ENCODE measurements at regions not wholly inside any gene's neighbourhood (a gene's known extent, or its start where the extent isn't known, plus 50 kb on each side); places are given as distances from the start of the nearest gene placed in this dataset.

- Histone ChIP-seq H3K9me3 (ENCODE audit: low read length) (no peaks in the 10 kb centered on the region), H3K27me3 (ENCODE audit: control insufficient read depth in 1 of 2, insufficient read depth in 2 of 2, low read length in 2 of 2) (peaks cover 0 to 9% of the 10 kb centered on the region in 2 experiments; a peak in 1 of 5 replicates), H4K20me1 (ENCODE audit: insufficient read depth, low read length) (no peaks in the 10 kb centered on the region), H3K36me3 (replicated peaks in 1 of 2; ENCODE audit: control insufficient read depth in 1 of 2, insufficient read depth in 2 of 2, low read length in 2 of 2) (no peaks in the 10 kb centered on the region), H3K4me1 (ENCODE audit: insufficient read depth, low read length) (no peaks in the 10 kb centered on the region), H3K27ac (ENCODE audit: extremely low read length, insufficient read depth, low read length) (no peak overlapping the region), H3K4me2 (ENCODE audit: low read depth, low read length) (no peak overlapping the region), H3K4me3 (replicated peaks in 1 of 3; ENCODE audit: insufficient read depth in 1 of 3, low read depth in 2 of 3, low read length in 3 of 3) (no peak overlapping the region), H3K9ac (ENCODE audit: insufficient read depth, low read depth, low read length) (no peak overlapping the region), H3K79me2 (ENCODE audit: insufficient read depth, low read length) (no peaks in the 10 kb centered on the region), H2AFZ (ENCODE audit: low read length) (no peak overlapping the region)
- ChIA-PET CTCF (ENCODE audit: low intra/inter-chr PET ratio, low total read pairs) (no interaction called here), POLR2A (no interaction called here)
- WGBS (ENCODE audit: low lambda C conversion rate) = 6% methylated on average over 2 of the region's 2 CpGs
- in situ Hi-C loops (cut with HindIII; ENCODE audit: extremely low pct_ligation_motif_present, low pct_unique_long_range_greater_than_20kb) (no loop called here), intact Hi-C loops (cut with micrococcal nuclease; ENCODE audit: unreplicated experiment) (loop anchor here (10.0 kb wide), 1 partner anchor 476 kb away; the partner anchor contains the start of gene HS3ST3B1)
- FAIRE-seq = no peak
- TF ChIP-seq ZNF484 (CRISPR knock-in tag; IDR thresholded peaks at IDR 0.05; ENCODE audit: borderline replicate concordance, low read depth) (no peak), MXD4 (CRISPR knock-in tag; IDR thresholded peaks at IDR 0.05) (no peak), ZNF674 (CRISPR knock-in tag; IDR thresholded peaks at IDR 0.05; ENCODE audit: low read depth) (no peak), SRSF1 (optimal IDR thresholded peaks at IDR 0.05; ENCODE audit: low read depth, low read length) (no peak), RBM22 (optimal IDR thresholded peaks at IDR 0.05; ENCODE audit: low read length) (no peak), FOXP1 (IDR thresholded peaks at IDR 0.05) (no peak), FOXP1 (CRISPR knock-in tag; IDR thresholded peaks at IDR 0.05) (no peak), BRD4 (CRISPR knock-in tag; IDR thresholded peaks at IDR 0.05) (no peak)
- no peak for ATAC-seq
- no peak for DNase-seq (ENCODE audit: low spot score)
- no TSS peak for BruUV-seq (replicated peaks)
These were observed 480.2 kb downstream of the HS3ST3B1 start for GRCh38 chr17:14781123-14781522.

DNA sequence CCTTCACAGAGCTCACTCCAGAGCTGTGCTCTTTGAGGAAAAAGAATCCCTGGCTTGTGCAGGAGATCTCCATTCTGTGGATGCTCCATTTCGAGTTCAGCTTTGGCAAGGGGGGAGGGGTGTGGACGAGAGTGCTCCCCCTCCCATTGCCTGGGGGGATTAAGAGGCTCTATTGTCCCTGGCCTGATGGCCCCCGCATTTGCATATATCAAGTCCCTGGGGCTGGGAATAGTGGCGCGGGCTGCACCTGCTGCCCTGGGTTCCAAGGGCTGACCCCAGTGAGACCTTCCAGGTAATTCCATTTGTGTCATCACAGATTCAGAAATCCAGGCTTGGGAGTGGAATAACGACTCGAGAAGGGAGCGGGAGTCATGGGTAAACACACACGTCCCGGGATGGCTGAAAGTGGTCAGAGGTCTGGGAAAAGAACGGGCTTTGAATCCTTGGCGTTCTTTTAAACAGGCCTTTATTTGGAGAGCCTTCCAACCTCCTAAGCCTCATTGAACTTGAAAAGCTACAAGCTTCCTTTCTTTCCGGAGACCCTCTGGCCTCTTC lies 479.3 kb downstream of the HS3ST3B1 start:
- peaks cover 0 to 13% of the 10 kb centered on the region in 2 experiments; a peak in 1 of 5 replicates for H3K27me3 ChIP-seq (ENCODE audit: control insufficient read depth in 1 of 2, insufficient read depth in 2 of 2, low read length in 2 of 2)
- no peak overlapping the region for H3K9ac ChIP-seq (ENCODE audit: insufficient read depth, low read depth, low read length)
- ATAC-seq (no peak), FAIRE-seq (no peak), DNase-seq (ENCODE audit: low spot score) (no peak)
- TF ChIP-seq IKZF4 (CRISPR knock-in tag; IDR thresholded peaks at IDR 0.05; ENCODE audit: borderline replicate concordance, low read depth, not compliant biosample characterization) (no peak), KLF16 (CRISPR knock-in tag; IDR thresholded peaks at IDR 0.05) (no peak), MYNN (CRISPR knock-in tag; IDR thresholded peaks at IDR 0.05; ENCODE audit: low read depth) (no peak), AGO2 (optimal IDR thresholded peaks at IDR 0.05; ENCODE audit: low read depth, low read length) (no peak), TCF7 (IDR thresholded peaks at IDR 0.05; ENCODE audit: low read depth) (no peak), ZIK1 (CRISPR knock-in tag; IDR thresholded peaks at IDR 0.05; ENCODE audit: borderline replicate concordance, low read depth) (no peak)
- H3K9me3 ChIP-seq (ENCODE audit: low read length) = no peaks in the 10 kb centered on the region
- H3K27ac ChIP-seq (ENCODE audit: extremely low read length, insufficient read depth, low read length) = no peak overlapping the region
- H3K4me1 ChIP-seq (ENCODE audit: insufficient read depth, low read length) = no peaks in the 10 kb centered on the region
- no peak overlapping the region for H3K4me2 ChIP-seq (ENCODE audit: low read depth, low read length)
- 74% methylated on average over 8 of the region's 13 CpGs for WGBS (ENCODE audit: low lambda C conversion rate)
- intact Hi-C loops (cut with micrococcal nuclease; ENCODE audit: unreplicated experiment) (loop anchor here (10.0 kb wide), 1 partner anchor 475 kb away; the partner anchor contains the start of gene HS3ST3B1), in situ Hi-C loops (cut with HindIII; ENCODE audit: extremely low pct_ligation_motif_present, low pct_unique_long_range_greater_than_20kb) (no loop called here)
- no TSS peak for BruUV-seq (replicated peaks)
- H3K79me2 ChIP-seq (ENCODE audit: insufficient read depth, low read length) = no peaks in the 10 kb centered on the region
- H4K20me1 ChIP-seq (ENCODE audit: insufficient read depth, low read length) = no peaks in the 10 kb centered on the region
- no peak overlapping the region for H3K4me3 ChIP-seq (replicated peaks in 1 of 3; ENCODE audit: insufficient read depth in 1 of 3, low read depth in 2 of 3, low read length in 3 of 3)
- ChIA-PET POLR2A (no interaction called here), CTCF (ENCODE audit: low intra/inter-chr PET ratio, low total read pairs) (no interaction called here)
- no peaks in the 10 kb centered on the region for H3K36me3 ChIP-seq (replicated peaks in 1 of 2; ENCODE audit: control insufficient read depth in 1 of 2, insufficient read depth in 2 of 2, low read length in 2 of 2)
- H2AFZ ChIP-seq (ENCODE audit: low read length) = no peak overlapping the region

Measured in HepG2 (cell line).